SK-N-SH treated with all-trans-retinoic acid at 6 μM for 48 hours (cell line): ENCODE measurements at regions not wholly inside any gene's neighbourhood (a gene's known extent, or its start where the extent isn't known, plus 50 kb on each side); places are given as distances from the start of the nearest gene placed in this dataset.

Source experiments
- ATAC-seq: fragments of 200-7000 bp; cut with Tn5 transposase; 3 replicates; pipeline ENCODE4 v1.9.1; 2020; ENCODE audit warnings: mild to moderate bottlenecking, moderate library complexity
- ARNTL ChIP-seq: fragments of 450-650 bp; formaldehyde crosslinking; IDR thresholded peaks from 2 replicates; pipeline ENCODE4 v1.5.0; 2020; ENCODE audit warnings: low read depth, mild to moderate bottlenecking, moderate library complexity, borderline replicate concordance
- BACH2 ChIP-seq: fragments of 250-450 bp; sonication (Bioruptor Pico); IDR thresholded peaks from 2 replicates; pipeline ENCODE4 v1.9.0; 2021; ENCODE audit warnings: mild to moderate bottlenecking, borderline replicate concordance
- CSDC2 ChIP-seq: fragments of 250-450 bp; sonication (Bioruptor Pico); IDR thresholded peaks from 2 replicates; pipeline ENCODE4 v1.5.0; 2020; ENCODE audit warnings: mild to moderate bottlenecking, moderate library complexity
- ESRRG ChIP-seq: fragments of 250-450 bp; sonication (Bioruptor Pico); IDR thresholded peaks from 2 replicates; pipeline ENCODE4 v1.6.1; 2021; ENCODE audit warnings: mild to moderate bottlenecking
- GLIS3 ChIP-seq: fragments of 250-450 bp; sonication (Bioruptor Pico); IDR thresholded peaks from 2 replicates; pipeline ENCODE4 v1.5.0; 2020; ENCODE audit warnings: mild to moderate bottlenecking, moderate library complexity
- OSR1 ChIP-seq: fragments of 250-450 bp; sonication (Bioruptor Pico); IDR thresholded peaks from 2 replicates; pipeline ENCODE4 v1.8.0; 2022; ENCODE audit warnings: moderate library complexity, mild to moderate bottlenecking, inconsistent platforms
- PPARA ChIP-seq: fragments of 250-450 bp; sonication (Bioruptor Pico); IDR thresholded peaks from 2 replicates; pipeline ENCODE4 v1.5.0; 2020; ENCODE audit warnings: mild to moderate bottlenecking, borderline replicate concordance
- RARB ChIP-seq: fragments of 250-450 bp; sonication (Bioruptor Pico); IDR thresholded peaks from 2 replicates; pipeline ENCODE4 v1.8.0; 2021; ENCODE audit warnings: mild to moderate bottlenecking, moderate library complexity
- TCF4 ChIP-seq: fragments of 250-450 bp; sonication (Bioruptor Pico); IDR thresholded peaks from 2 replicates; pipeline ENCODE4 v1.8.0; 2021; ENCODE audit warnings: mild to moderate bottlenecking, moderate library complexity, borderline replicate concordance
- TOX ChIP-seq: fragments of 250-450 bp; sonication (Bioruptor Pico); IDR thresholded peaks from 2 replicates; pipeline ENCODE4 v1.8.0; 2021; ENCODE audit warnings: mild to moderate bottlenecking, moderate library complexity, borderline replicate concordance
- TSHZ2 ChIP-seq: fragments of 250-450 bp; sonication (Bioruptor Pico); IDR thresholded peaks from 2 replicates; pipeline ENCODE4 v1.5.0; 2020; ENCODE audit warnings: mild to moderate bottlenecking, moderate library complexity
- ZC3H10 ChIP-seq: fragments of 250-450 bp; sonication (Bioruptor Pico); IDR thresholded peaks from 2 replicates; pipeline ENCODE4 v1.5.1; 2021; ENCODE audit warnings: mild to moderate bottlenecking, moderate library complexity
- ZFP3 ChIP-seq: fragments of 250-450 bp; sonication (Bioruptor Pico); IDR thresholded peaks from 2 replicates; pipeline ENCODE4 v1.5.0; 2020; ENCODE audit warnings: mild to moderate bottlenecking, moderate library complexity
- ZFP30 ChIP-seq: fragments of 450-650 bp; formaldehyde crosslinking; IDR thresholded peaks from 2 replicates; pipeline ENCODE4 v1.5.0; 2022; ENCODE audit warnings: mild to moderate bottlenecking, moderate library complexity
- ZNF565 ChIP-seq: fragments of 450-650 bp; formaldehyde crosslinking; conservative IDR thresholded peaks from 2 replicates; pipeline ENCODE4 v1.5.0; 2020; ENCODE audit warnings: low read depth, mild to moderate bottlenecking, moderate library complexity
- ZNF70 ChIP-seq: fragments of 450-650 bp; formaldehyde crosslinking; IDR thresholded peaks from 2 replicates; pipeline ENCODE4 v1.5.0; 2020; ENCODE audit warnings: mild to moderate bottlenecking, moderate library complexity
- TF ChIP-seq, protein P1 (sequence below): fragments of 250-450 bp; sonication (Bioruptor Pico); IDR thresholded peaks from 2 replicates; pipeline ENCODE4 v1.8.0; 2021; ENCODE audit warnings: low read depth, mild to moderate bottlenecking, moderate library complexity, borderline replicate concordance
- TF ChIP-seq, protein P2 (sequence below): fragments of 250-450 bp; sonication (Bioruptor Pico); IDR thresholded peaks from 2 replicates; pipeline ENCODE4 v1.5.1; 2021; ENCODE audit warnings: mild to moderate bottlenecking, moderate library complexity
- TF ChIP-seq, protein P3 (sequence below): fragments of 250-450 bp; sonication (Bioruptor Pico); IDR thresholded peaks from 2 replicates; pipeline ENCODE4 v1.5.1; 2020; ENCODE audit warnings: low read depth, mild to moderate bottlenecking, moderate library complexity

DNA sequence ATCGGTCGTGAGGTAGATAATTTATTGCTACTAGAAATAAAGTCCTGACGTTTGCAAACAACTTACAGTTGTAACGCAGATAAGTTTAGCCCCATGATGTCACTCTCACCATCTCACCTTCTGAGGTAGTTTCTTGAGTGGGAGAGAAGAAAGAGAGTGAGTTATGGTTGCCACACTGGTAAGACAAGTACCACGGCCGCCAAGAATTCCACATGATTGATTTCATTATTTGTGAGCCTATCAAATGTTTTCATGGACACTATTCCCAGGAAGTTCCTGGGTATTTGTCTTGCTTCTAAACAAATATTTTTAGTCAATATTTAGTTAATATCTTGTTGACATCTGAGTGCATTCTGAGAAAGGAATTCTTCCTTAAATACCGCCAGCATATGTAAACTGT is 339.4 kb upstream of the KIAA1217 start:
- no peak for ATAC-seq
- TF ChIP-seq CSDC2 (CRISPR knock-in tag) (no peak), TSHZ2 (CRISPR knock-in tag) (no peak), ARNTL (CRISPR knock-in tag) (no peak)
- TF ChIP-seq, protein P1, sequence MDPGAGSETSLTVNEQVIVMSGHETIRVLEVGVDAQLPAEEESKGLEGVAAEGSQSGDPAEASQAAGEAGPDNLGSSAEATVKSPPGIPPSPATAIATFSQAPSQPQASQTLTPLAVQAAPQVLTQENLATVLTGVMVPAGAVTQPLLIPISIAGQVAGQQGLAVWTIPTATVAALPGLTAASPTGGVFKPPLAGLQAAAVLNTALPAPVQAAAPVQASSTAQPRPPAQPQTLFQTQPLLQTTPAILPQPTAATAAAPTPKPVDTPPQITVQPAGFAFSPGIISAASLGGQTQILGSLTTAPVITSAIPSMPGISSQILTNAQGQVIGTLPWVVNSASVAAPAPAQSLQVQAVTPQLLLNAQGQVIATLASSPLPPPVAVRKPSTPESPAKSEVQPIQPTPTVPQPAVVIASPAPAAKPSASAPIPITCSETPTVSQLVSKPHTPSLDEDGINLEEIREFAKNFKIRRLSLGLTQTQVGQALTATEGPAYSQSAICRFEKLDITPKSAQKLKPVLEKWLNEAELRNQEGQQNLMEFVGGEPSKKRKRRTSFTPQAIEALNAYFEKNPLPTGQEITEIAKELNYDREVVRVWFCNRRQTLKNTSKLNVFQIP (CRISPR knock-in tag) = no peak
- TF ChIP-seq, all 23 proteins: peak for 0

GRCh38 chr10:23869996-23870395 is 338.9 kb upstream of the KIAA1217 start:
- no peak for TF ChIP-seq ZFP3 (CRISPR knock-in tag)
- no peak for TF ChIP-seq BACH2 (CRISPR knock-in tag)
- TF ChIP-seq TSHZ2 (CRISPR knock-in tag) = no peak

GRCh38 chr10:23870651-23871610 is 338.0 kb upstream of the KIAA1217 start:
- ATAC-seq = no peak

More at GRCh38 chr10:23869996-23870395, 338.9 kb upstream of the KIAA1217 start:
- ATAC-seq = no peak

More at GRCh38 chr10:23870651-23871610, 338.0 kb upstream of the KIAA1217 start:
- no peak for TF ChIP-seq ZFP3 (CRISPR knock-in tag)
- no peak for TF ChIP-seq RARB (CRISPR knock-in tag)
- TF ChIP-seq PPARA = no peak
- TF ChIP-seq ZFP30 (CRISPR knock-in tag) = no peak
- no peak for TF ChIP-seq TOX (CRISPR knock-in tag)
- no peak for TF ChIP-seq ESRRG (CRISPR knock-in tag)
- TF ChIP-seq, protein P1 (CRISPR knock-in tag) = no peak
- no peak for TF ChIP-seq OSR1 (CRISPR knock-in tag)
- TF ChIP-seq, protein P2, sequence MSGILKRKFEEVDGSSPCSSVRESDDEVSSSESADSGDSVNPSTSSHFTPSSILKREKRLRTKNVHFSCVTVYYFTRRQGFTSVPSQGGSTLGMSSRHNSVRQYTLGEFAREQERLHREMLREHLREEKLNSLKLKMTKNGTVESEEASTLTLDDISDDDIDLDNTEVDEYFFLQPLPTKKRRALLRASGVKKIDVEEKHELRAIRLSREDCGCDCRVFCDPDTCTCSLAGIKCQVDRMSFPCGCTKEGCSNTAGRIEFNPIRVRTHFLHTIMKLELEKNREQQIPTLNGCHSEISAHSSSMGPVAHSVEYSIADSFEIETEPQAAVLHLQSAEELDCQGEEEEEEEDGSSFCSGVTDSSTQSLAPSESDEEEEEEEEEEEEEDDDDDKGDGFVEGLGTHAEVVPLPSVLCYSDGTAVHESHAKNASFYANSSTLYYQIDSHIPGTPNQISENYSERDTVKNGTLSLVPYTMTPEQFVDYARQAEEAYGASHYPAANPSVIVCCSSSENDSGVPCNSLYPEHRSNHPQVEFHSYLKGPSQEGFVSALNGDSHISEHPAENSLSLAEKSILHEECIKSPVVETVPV (CRISPR knock-in tag) = no peak
- TF ChIP-seq, protein P3, sequence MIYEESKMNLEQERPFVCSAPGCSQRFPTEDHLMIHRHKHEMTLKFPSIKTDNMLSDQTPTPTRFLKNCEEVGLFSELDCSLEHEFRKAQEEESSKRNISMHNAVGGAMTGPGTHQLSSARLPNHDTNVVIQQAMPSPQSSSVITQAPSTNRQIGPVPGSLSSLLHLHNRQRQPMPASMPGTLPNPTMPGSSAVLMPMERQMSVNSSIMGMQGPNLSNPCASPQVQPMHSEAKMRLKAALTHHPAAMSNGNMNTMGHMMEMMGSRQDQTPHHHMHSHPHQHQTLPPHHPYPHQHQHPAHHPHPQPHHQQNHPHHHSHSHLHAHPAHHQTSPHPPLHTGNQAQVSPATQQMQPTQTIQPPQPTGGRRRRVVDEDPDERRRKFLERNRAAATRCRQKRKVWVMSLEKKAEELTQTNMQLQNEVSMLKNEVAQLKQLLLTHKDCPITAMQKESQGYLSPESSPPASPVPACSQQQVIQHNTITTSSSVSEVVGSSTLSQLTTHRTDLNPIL (CRISPR knock-in tag) = no peak
- no peak for TF ChIP-seq GLIS3 (CRISPR knock-in tag)
- TF ChIP-seq ZNF565 (CRISPR knock-in tag) = no peak
- TF ChIP-seq TCF4 = no peak
- no peak for TF ChIP-seq TSHZ2 (CRISPR knock-in tag)
- no peak for TF ChIP-seq ARNTL (CRISPR knock-in tag)
- no peak for TF ChIP-seq CSDC2 (CRISPR knock-in tag)
- no peak for TF ChIP-seq ZC3H10 (CRISPR knock-in tag)
- TF ChIP-seq ZNF70 (CRISPR knock-in tag) = no peak
- TF ChIP-seq BACH2 (CRISPR knock-in tag) = no peak
